NT2/D1 (cell line): ENCODE measurements at regions not wholly inside any gene's neighbourhood (a gene's known extent, or its start where the extent isn't known, plus 50 kb on each side); places are given as distances from the start of the nearest gene placed in this dataset.
A peak's percentile ranks its signal among the peaks of the same experiment; 100 is the strongest.

Experiments
- DNase-seq: peaks from one replicate; pipeline ENCODE4 v3.0.0-alpha.2; 2011; ENCODE audit warnings: low read depth, low spot score
- H3K27me3 ChIP-seq: 2 replicates; pipeline ENCODE4 v1.6.0; 2011; ENCODE audit warnings: mild to moderate bottlenecking; ENCODE audit not compliant: insufficient read length, insufficient read depth
- H3K36me3 ChIP-seq: 2 replicates; pipeline ENCODE4 v1.6.1; 2011; ENCODE audit warnings: mild to moderate bottlenecking, low read length, mixed read lengths; ENCODE audit not compliant: insufficient read depth, insufficient read length
- H3K4me1 ChIP-seq: 2 replicates; pipeline ENCODE4 v1.5.1; 2011; ENCODE audit not compliant: insufficient read depth, insufficient read length
- H3K4me3 ChIP-seq: 2 replicates; pipeline ENCODE4 v1.5.1; 2011; ENCODE audit warnings: low read depth; ENCODE audit not compliant: insufficient read length
- H3K9ac ChIP-seq: 2 replicates; pipeline ENCODE4 v1.6.0; 2011; ENCODE audit warnings: low read depth; ENCODE audit not compliant: insufficient read length
- H3K9me3 ChIP-seq: 2 replicates; pipeline ENCODE4 v1.5.1; 2011; ENCODE audit warnings: mild to moderate bottlenecking, low read length; ENCODE audit not compliant: insufficient read depth
- SUZ12 ChIP-seq: IDR thresholded peaks from 2 replicates; pipeline ENCODE4 v1.6.1; 2011; ENCODE audit not compliant: insufficient read length, insufficient read depth; ENCODE audit errors: extremely low read depth
- YY1 ChIP-seq: IDR thresholded peaks from 2 replicates; pipeline ENCODE4 v1.6.1; 2011; ENCODE audit not compliant: insufficient read length, insufficient read depth
- ZNF274 ChIP-seq: IDR thresholded peaks from 2 replicates; pipeline ENCODE4 v1.6.1; 2011; ENCODE audit warnings: mild to moderate bottlenecking, low read depth, low read length

DNA sequence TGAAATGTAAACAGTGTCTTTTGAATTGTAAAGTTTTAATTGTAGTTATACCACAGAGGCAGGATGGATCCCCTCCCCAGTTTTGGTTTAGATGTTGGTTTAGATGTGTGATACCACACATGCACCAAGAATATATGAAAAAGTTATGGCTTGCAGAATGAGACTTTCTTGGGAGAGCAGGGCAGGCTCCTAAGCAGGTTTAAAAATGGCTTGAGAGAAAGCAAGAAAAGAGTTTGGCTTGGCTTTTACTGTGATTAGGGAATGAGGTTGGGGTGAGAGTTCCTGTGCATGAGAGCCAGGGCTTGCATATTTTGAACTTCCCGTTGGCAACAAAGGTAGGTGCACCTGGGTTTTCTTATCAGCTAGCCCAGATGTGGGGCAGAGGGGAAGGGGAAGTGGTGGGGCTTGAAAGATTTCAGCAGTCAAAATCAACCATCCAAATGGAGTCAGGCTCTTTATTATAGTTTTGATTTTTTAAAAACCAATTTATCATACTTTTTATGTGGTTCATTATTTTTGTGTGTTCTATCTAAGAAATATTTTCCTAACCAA lies 246.9 kb downstream of the MTX2 start:
- no peak overlapping the region for H3K9ac ChIP-seq
- TF ChIP-seq ZNF274 (no peak), SUZ12 (no peak), YY1 (no peak)
- H3K36me3 ChIP-seq, result no peaks in the 10 kb centered on the region
- no peaks in the 10 kb centered on the region for H3K9me3 ChIP-seq
- no peaks in the 10 kb centered on the region for H3K4me1 ChIP-seq
- no peak for DNase-seq
- H3K4me3 ChIP-seq, result no peak overlapping the region
- H3K27me3 ChIP-seq, result peaks cover 10% of the 10 kb centered on the region

DNA sequence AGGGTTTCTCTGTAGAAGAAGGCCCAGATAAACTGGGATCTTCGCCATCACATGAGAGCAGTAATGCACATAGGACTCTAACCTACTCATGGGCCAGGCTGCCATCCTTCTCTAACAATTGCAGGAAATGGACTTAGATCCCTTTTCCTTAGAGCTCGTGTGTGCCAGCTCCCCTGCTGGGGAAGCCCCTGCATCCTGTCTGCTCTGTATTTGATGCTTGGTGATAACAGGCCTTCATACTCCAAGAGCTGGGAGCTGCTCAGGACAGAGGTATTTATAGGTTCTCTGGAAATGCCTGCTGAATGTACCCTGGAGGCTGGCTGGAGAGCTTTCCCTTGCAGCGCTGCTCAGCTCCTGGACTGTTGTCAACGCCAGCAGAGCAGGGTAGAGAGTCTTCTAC lies 249.6 kb downstream of the MTX2 start:
- Histone ChIP-seq H3K4me1 (no peaks in the 10 kb centered on the region), H3K9me3 (no peaks in the 10 kb centered on the region), H3K9ac (no peak overlapping the region), H3K4me3 (no peak overlapping the region), H3K27me3 (peaks cover 12% of the 10 kb centered on the region), H3K36me3 (no peaks in the 10 kb centered on the region)
- peak; percentile 25 for DNase-seq
- TF ChIP-seq SUZ12 (no peak), ZNF274 (no peak), YY1 (no peak)

DNA sequence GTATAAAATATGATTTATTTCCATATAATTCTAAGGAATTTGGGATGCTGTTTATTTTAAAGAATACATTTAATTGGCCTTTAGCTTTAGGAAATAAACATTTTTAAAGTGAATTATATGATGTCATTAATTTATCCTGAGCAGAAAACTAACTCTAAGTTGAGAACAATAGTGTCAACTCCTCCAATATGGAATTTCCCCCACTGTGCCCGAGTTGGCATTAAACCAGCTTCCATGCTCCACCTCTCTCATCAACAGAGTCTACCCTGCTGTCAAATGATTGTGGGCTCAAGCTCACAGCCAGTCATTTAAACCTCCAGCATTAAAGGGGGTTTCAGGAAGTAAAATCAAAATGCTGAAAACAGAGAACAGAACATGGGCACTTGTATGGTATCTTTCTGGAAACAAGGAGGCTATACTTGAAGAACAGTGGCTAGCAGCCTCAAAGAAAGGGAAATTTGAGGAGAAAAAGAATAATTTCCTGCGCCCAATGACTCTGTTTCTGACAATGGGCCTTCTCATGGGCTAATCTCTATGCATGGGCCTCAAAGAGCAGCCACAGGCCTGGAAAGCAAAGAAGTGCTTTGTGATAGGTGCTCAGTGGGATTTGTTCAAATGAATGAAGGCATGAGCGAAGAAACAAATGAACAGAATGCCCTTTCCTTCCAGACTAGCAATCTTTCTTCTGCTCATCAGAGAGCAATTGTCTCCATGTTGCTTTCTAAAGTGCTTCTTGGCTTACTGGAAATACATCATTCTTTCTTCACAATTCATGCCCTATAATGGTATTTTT lies 252.8 kb downstream of the MTX2 start:
- no peak for DNase-seq
- Histone ChIP-seq H3K4me3 (no peak overlapping the region), H3K4me1 (no peaks in the 10 kb centered on the region), H3K9ac (no peak overlapping the region), H3K9me3 (no peaks in the 10 kb centered on the region), H3K36me3 (no peaks in the 10 kb centered on the region), H3K27me3 (peaks cover 14% of the 10 kb centered on the region)
- TF ChIP-seq ZNF274 (no peak), YY1 (no peak), SUZ12 (no peak)

DNA sequence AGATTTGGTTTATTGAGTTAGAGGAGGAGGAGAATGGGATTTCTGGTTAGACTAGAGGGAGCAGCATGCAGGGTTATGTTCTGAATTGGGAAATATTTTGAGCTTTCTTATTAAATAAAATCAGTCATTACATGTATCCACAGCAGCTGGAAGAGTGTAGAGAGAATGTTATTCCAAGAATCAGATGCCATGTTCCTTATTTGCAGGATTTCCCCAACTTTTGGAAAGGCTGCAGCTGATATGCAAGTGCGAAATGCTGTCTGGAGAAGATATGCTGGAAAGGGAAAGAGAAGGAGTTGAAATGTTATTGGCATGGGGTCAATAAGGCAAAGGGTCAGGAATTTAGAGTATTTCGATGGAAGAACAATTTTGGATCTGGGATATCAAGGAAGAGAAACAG lies 255.8 kb downstream of the MTX2 start:
- H3K9ac ChIP-seq, result no peak overlapping the region
- peaks cover 16% of the 10 kb centered on the region for H3K27me3 ChIP-seq
- H3K36me3 ChIP-seq, result no peaks in the 10 kb centered on the region
- TF ChIP-seq ZNF274, result no peak
- no peak for TF ChIP-seq YY1
- TF ChIP-seq SUZ12, result no peak
- no peak overlapping the region for H3K4me3 ChIP-seq
- H3K9me3 ChIP-seq, result no peaks in the 10 kb centered on the region
- no peak for DNase-seq
- H3K4me1 ChIP-seq, result no peaks in the 10 kb centered on the region

DNA sequence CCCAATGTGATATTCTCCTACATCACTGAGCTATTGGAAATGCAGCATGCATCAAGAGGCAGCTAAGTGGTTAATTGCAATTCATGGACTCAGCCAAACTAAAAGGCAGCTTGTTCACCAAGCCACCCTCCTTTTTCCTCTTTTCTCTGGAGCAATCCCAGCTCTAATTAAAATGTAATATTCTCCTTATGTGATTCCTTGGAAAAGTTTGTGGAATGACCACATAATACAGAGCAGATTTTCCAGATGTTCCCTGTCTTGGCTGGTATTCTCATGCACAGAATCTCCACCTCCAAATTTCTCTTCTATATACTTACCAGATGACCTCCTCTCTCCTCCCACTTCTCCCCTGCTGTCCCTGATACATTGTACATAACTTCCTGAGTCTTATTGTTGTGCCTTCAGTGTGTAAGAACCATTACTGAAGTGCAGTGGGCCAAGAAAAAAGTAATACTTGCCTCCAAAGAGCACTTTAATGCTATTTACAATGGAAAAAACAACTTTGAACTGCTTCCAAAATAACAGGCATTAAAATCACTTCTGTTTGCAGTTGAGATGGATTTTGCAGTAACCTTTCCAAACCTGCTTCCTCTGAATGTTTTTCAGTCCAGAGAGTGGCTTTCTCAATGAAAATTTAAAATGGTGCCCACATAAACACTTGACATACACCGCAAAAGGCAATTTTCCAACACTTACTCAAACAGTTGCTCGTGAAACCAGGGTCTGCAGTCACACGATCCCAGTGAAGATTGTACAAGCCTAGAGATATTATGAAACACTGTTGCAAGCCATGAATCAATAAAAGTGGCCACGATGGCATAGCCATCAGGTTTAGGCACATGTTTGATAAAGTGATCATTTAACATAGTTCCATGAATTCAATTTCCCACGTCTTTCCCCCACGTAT lies 258.0 kb downstream of the MTX2 start:
- no peak overlapping the region for H3K9ac ChIP-seq
- H3K4me1 ChIP-seq, result no peaks in the 10 kb centered on the region
- peaks cover 6% of the 10 kb centered on the region for H3K27me3 ChIP-seq
- TF ChIP-seq ZNF274, result no peak
- TF ChIP-seq YY1, result no peak
- TF ChIP-seq SUZ12, result no peak
- H3K4me3 ChIP-seq, result no peak overlapping the region
- H3K9me3 ChIP-seq, result no peaks in the 10 kb centered on the region
- H3K36me3 ChIP-seq, result no peaks in the 10 kb centered on the region
- no peak for DNase-seq

DNA sequence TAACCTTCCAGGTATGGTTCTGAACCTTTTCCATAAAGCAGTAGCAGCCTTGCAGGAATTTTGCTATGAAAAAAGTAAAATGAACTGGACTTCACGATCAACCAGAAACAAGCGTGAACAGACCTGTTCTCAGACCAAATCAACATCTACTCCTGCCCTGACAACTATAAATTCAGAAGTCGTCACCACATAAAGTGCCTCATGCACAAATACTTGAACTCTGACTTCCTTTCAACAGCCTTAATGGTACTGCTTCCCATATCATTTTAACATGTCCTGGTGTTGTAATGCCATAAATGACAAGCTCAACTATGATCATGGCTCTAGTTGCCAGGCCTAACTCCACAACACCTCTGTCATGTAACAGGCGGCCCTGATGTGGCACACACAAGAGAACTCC lies 262.4 kb downstream of the MTX2 start:
- Histone ChIP-seq H3K9ac (no peak overlapping the region), H3K27me3 (peaks cover 3% of the 10 kb centered on the region), H3K4me1 (no peaks in the 10 kb centered on the region), H3K9me3 (no peaks in the 10 kb centered on the region), H3K4me3 (no peak overlapping the region), H3K36me3 (no peaks in the 10 kb centered on the region)
- TF ChIP-seq YY1, result no peak
- no peak for TF ChIP-seq SUZ12
- no peak for TF ChIP-seq ZNF274
- no peak for DNase-seq

DNA sequence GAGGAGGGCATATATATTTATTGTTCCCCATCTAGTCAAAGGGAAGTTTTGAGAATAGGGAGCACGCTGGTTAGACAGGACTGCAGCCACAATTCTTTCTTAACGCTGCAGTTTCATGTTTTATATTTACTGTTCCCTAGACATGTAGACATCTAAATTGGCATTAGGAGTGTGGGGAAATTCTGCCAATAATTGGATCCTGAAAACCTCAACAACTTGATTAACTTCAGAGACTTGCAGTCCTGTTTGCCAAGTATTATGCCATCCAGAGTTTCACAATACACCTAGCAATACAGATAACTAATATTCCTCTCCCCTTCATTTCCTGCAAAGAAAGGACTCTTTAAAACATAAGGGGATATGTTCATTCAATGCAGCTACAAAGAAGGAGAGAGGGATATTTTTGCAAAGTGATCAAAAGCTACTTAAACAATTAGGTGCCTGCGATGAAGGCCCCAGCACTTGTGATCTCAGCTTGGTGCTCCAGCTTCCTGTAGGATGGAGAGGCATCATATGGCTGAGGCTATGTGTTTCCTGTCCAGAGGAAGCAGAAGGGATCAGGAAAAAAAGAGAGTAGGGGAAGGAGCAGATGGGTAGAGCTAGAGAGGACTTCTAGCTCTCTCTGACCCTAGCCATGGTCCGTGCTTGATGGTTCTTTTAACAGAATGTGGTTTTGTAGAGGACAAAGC lies 264.4 kb downstream of the MTX2 start:
- no peak overlapping the region for H3K4me3 ChIP-seq
- H3K27me3 ChIP-seq, result peaks cover 3% of the 10 kb centered on the region
- no peaks in the 10 kb centered on the region for H3K36me3 ChIP-seq
- no peaks in the 10 kb centered on the region for H3K9me3 ChIP-seq
- no peak for TF ChIP-seq SUZ12
- TF ChIP-seq ZNF274, result no peak
- no peak for DNase-seq
- no peak overlapping the region for H3K9ac ChIP-seq
- H3K4me1 ChIP-seq, result no peaks in the 10 kb centered on the region
